ENCODE measurements at regions not wholly inside any gene's neighbourhood (a gene's known extent, or its start where the extent isn't known, plus 50 kb on each side); places are given as distances from the start of the nearest gene placed in this dataset.

- Histone ChIP-seq H3K4me1 (ENCODE audit: control insufficient read depth, insufficient read depth, low read length, poor library complexity, severe bottlenecking) (peaks cover 38% of the 10 kb centered on the region), H3K9me3 (ENCODE audit: control insufficient read depth, low read length) (peaks cover 14% of the 10 kb centered on the region), H3K4me3 (ENCODE audit: extremely low read depth, insufficient read depth, low read length, poor library complexity, severe bottlenecking) (no peak overlapping the region), H3K36me3 (ENCODE audit: control insufficient read depth, insufficient read depth, low read length) (no peaks in the 10 kb centered on the region), H3K27ac (ENCODE audit: low read depth, low read length, severe bottlenecking) (peak overlapping the region; percentile 70)
- WGBS, 2 experiments (ENCODE audit: insufficient coverage in 2 of 2), result no CpG with 5 or more reads among the region's 3 CpGs
Measured at GRCh38 chr16:86994215-86994614, 323.0 kb downstream of the C16orf95 start.

GRCh38 chr16:86994651-86995171, 322.5 kb downstream of the C16orf95 start:
- Histone ChIP-seq H3K27ac (ENCODE audit: low read depth, low read length, severe bottlenecking) (peak overlapping the region; percentile 70), H3K36me3 (ENCODE audit: control insufficient read depth, insufficient read depth, low read length) (no peaks in the 10 kb centered on the region)
- 28 to 34% methylated on average over 4 to 7 of the region's 12 CpGs for WGBS, 2 experiments (ENCODE audit: insufficient coverage in 2 of 2)

GRCh38 chr16:86995456-86995855, 321.7 kb downstream of the C16orf95 start:
- 79 to 90% methylated on average over 10 to 15 of the region's 15 CpGs for WGBS, 2 experiments (ENCODE audit: insufficient coverage in 2 of 2)
- no peak overlapping the region for H3K4me3 ChIP-seq (ENCODE audit: extremely low read depth, insufficient read depth, low read length, poor library complexity, severe bottlenecking)
- H3K9me3 ChIP-seq (ENCODE audit: control insufficient read depth, low read length), result peaks cover 14% of the 10 kb centered on the region
- H3K4me1 ChIP-seq (ENCODE audit: control insufficient read depth, insufficient read depth, low read length, poor library complexity, severe bottlenecking), result peaks cover 32% of the 10 kb centered on the region
- no peak overlapping the region for H3K27ac ChIP-seq (ENCODE audit: low read depth, low read length, severe bottlenecking)
- H3K36me3 ChIP-seq (ENCODE audit: control insufficient read depth, insufficient read depth, low read length), result no peaks in the 10 kb centered on the region

More at GRCh38 chr16:86994651-86995171, 322.5 kb downstream of the C16orf95 start:
- H3K9me3 ChIP-seq (ENCODE audit: control insufficient read depth, low read length), result peaks cover 14% of the 10 kb centered on the region
- no peak overlapping the region for H3K4me3 ChIP-seq (ENCODE audit: extremely low read depth, insufficient read depth, low read length, poor library complexity, severe bottlenecking)
- peaks cover 35% of the 10 kb centered on the region for H3K4me1 ChIP-seq (ENCODE audit: control insufficient read depth, insufficient read depth, low read length, poor library complexity, severe bottlenecking)

- Histone ChIP-seq H3K4me1 (ENCODE audit: control insufficient read depth, insufficient read depth, low read length, poor library complexity, severe bottlenecking) (peaks cover 32% of the 10 kb centered on the region), H3K9me3 (ENCODE audit: control insufficient read depth, low read length) (peaks cover 14% of the 10 kb centered on the region), H3K36me3 (ENCODE audit: control insufficient read depth, insufficient read depth, low read length) (no peaks in the 10 kb centered on the region), H3K4me3 (ENCODE audit: extremely low read depth, insufficient read depth, low read length, poor library complexity, severe bottlenecking) (no peak overlapping the region), H3K27ac (ENCODE audit: low read depth, low read length, severe bottlenecking) (no peak overlapping the region)
- 95% methylated on average over 4 to 7 of the region's 10 CpGs for WGBS, 2 experiments (ENCODE audit: insufficient coverage in 2 of 2)
Measured at GRCh38 chr16:86996081-86996480, 321.1 kb downstream of the C16orf95 start.

- no peaks in the 10 kb centered on the region for H3K36me3 ChIP-seq (ENCODE audit: control insufficient read depth, insufficient read depth, low read length)
- peaks cover 30% of the 10 kb centered on the region for H3K4me1 ChIP-seq (ENCODE audit: control insufficient read depth, insufficient read depth, low read length, poor library complexity, severe bottlenecking)
- H3K27ac ChIP-seq (ENCODE audit: low read depth, low read length, severe bottlenecking), result no peak overlapping the region
- H3K4me3 ChIP-seq (ENCODE audit: extremely low read depth, insufficient read depth, low read length, poor library complexity, severe bottlenecking), result no peak overlapping the region
- peaks cover 14% of the 10 kb centered on the region for H3K9me3 ChIP-seq (ENCODE audit: control insufficient read depth, low read length)
- WGBS, 2 experiments (ENCODE audit: insufficient coverage in 2 of 2), result 96 to 97% methylated on average over 9 to 11 of the region's 11 CpGs
Measured at GRCh38 chr16:86997058-86997457, 320.1 kb downstream of the C16orf95 start.

GRCh38 chr16:86998196-86999001, 318.8 kb downstream of the C16orf95 start:
- no peak overlapping the region for H3K4me3 ChIP-seq (ENCODE audit: extremely low read depth, insufficient read depth, low read length, poor library complexity, severe bottlenecking)
- no peak overlapping the region for H3K27ac ChIP-seq (ENCODE audit: low read depth, low read length, severe bottlenecking)
- H3K36me3 ChIP-seq (ENCODE audit: control insufficient read depth, insufficient read depth, low read length), result no peaks in the 10 kb centered on the region
- H3K4me1 ChIP-seq (ENCODE audit: control insufficient read depth, insufficient read depth, low read length, poor library complexity, severe bottlenecking), result peaks cover 25% of the 10 kb centered on the region
- H3K9me3 ChIP-seq (ENCODE audit: control insufficient read depth, low read length), result peaks cover 4% of the 10 kb centered on the region
- 85 to 88% methylated on average over 14 to 20 of the region's 21 CpGs for WGBS, 2 experiments (ENCODE audit: insufficient coverage in 2 of 2)

- H3K4me3 ChIP-seq (ENCODE audit: extremely low read depth, insufficient read depth, low read length, poor library complexity, severe bottlenecking), result no peak overlapping the region
- 88% methylated on average over 1 of the region's 2 CpGs; no CpG with 5 or more reads in 1 of the 2 experiments for WGBS, 2 experiments (ENCODE audit: insufficient coverage in 2 of 2)
- no peak overlapping the region for H3K27ac ChIP-seq (ENCODE audit: low read depth, low read length, severe bottlenecking)
- H3K4me1 ChIP-seq (ENCODE audit: control insufficient read depth, insufficient read depth, low read length, poor library complexity, severe bottlenecking), result peaks cover 14% of the 10 kb centered on the region
- H3K9me3 ChIP-seq (ENCODE audit: control insufficient read depth, low read length), result peaks cover 11% of the 10 kb centered on the region
- no peaks in the 10 kb centered on the region for H3K36me3 ChIP-seq (ENCODE audit: control insufficient read depth, insufficient read depth, low read length)
Measured at GRCh38 chr16:87000001-87000400, 317.2 kb downstream of the C16orf95 start.

DNA sequence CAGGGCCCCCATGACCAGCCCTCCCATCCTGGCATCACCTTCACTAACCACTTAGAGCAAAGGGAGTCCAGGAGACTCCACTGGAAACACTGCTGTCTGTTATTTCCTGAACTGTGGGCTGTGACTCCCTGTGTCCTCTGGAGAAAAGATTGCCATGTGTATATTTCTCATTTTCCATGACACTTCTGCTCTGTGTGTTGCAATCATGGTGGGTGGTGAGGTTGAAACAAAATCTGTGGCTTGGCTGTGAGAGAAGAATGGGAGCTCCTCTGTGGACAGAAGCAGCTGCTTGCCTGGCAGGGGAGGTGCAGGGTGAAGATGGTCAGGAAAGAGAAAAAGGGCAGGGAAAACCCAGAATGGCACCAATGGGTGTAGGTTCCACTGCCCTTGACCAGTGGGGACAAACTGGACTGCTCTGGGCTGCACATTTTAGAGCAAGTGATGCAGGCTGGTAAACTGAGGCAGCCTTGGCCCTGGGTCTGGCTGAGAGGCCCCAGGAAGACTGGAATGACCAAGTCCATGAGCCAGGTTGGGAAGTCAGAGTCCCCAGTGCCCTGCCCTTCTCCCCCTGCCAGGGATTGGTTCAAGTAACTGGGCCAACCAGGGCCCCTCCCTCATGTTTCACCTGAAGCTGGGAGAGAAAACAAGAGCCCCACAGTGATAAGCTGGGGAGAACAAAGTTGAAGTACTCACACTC, 314.3 kb downstream of the C16orf95 start:
- peaks cover 17% of the 10 kb centered on the region for H3K9me3 ChIP-seq (ENCODE audit: control insufficient read depth, low read length)
- H3K27ac ChIP-seq (ENCODE audit: low read depth, low read length, severe bottlenecking), result no peak overlapping the region
- no peak overlapping the region for H3K4me3 ChIP-seq (ENCODE audit: extremely low read depth, insufficient read depth, low read length, poor library complexity, severe bottlenecking)
- H3K4me1 ChIP-seq (ENCODE audit: control insufficient read depth, insufficient read depth, low read length, poor library complexity, severe bottlenecking), result peaks cover 6% of the 10 kb centered on the region
- no peaks in the 10 kb centered on the region for H3K36me3 ChIP-seq (ENCODE audit: control insufficient read depth, insufficient read depth, low read length)

GRCh38 chr16:87003414-87003755, 313.8 kb downstream of the C16orf95 start:
- H3K9me3 ChIP-seq (ENCODE audit: control insufficient read depth, low read length), result peaks cover 17% of the 10 kb centered on the region
- no peak overlapping the region for H3K27ac ChIP-seq (ENCODE audit: low read depth, low read length, severe bottlenecking)
- H3K4me3 ChIP-seq (ENCODE audit: extremely low read depth, insufficient read depth, low read length, poor library complexity, severe bottlenecking), result no peak overlapping the region
- no peaks in the 10 kb centered on the region for H3K36me3 ChIP-seq (ENCODE audit: control insufficient read depth, insufficient read depth, low read length)
- no CpG with 5 or more reads among the region's 2 CpGs for WGBS, 2 experiments (ENCODE audit: insufficient coverage in 2 of 2)
- H3K4me1 ChIP-seq (ENCODE audit: control insufficient read depth, insufficient read depth, low read length, poor library complexity, severe bottlenecking), result peaks cover 6% of the 10 kb centered on the region

- H3K4me3 ChIP-seq (ENCODE audit: extremely low read depth, insufficient read depth, low read length, poor library complexity, severe bottlenecking), result no peak overlapping the region
- H3K27ac ChIP-seq (ENCODE audit: low read depth, low read length, severe bottlenecking), result no peak overlapping the region
- 88 to 89% methylated on average over 4 to 6 of the region's 6 CpGs for WGBS, 2 experiments (ENCODE audit: insufficient coverage in 2 of 2)
- H3K9me3 ChIP-seq (ENCODE audit: control insufficient read depth, low read length), result peaks cover 19% of the 10 kb centered on the region
- no peaks in the 10 kb centered on the region for H3K36me3 ChIP-seq (ENCODE audit: control insufficient read depth, insufficient read depth, low read length)
- H3K4me1 ChIP-seq (ENCODE audit: control insufficient read depth, insufficient read depth, low read length, poor library complexity, severe bottlenecking), result no peaks in the 10 kb centered on the region
Measured at GRCh38 chr16:87006021-87006420, 311.2 kb downstream of the C16orf95 start.
